NCI-H2107 treated with DMSO at 0.1 percent for 48 hours (cell line): ENCODE measurements at regions not wholly inside any gene's neighbourhood (a gene's known extent, or its start where the extent isn't known, plus 50 kb on each side); places are given as distances from the start of the nearest gene placed in this dataset.
"Not testable (repeated sequence)": the region's sequence is repeated elsewhere in the genome, so short reads cannot be mapped to it uniquely, and the experiment has no call there.

ENCODE experiments used
- DNase-seq: peaks from one replicate; lab custom pipeline; 2025; ENCODE audit not compliant: unreplicated experiment; lab: John Stamatoyannopoulos, UW

GRCh38 chr17:14451729-14452191, 150.9 kb downstream of the HS3ST3B1 start:
- DNase-seq: no peak

- no peak for DNase-seq
Measured at GRCh38 chr17:14448818-14449217, 147.9 kb downstream of the HS3ST3B1 start.

- no peak for DNase-seq
Measured at GRCh38 chr17:14446825-14447224, 145.9 kb downstream of the HS3ST3B1 start.

GRCh38 chr17:14444915-14445314, 144.0 kb downstream of the HS3ST3B1 start:
- no peak for DNase-seq

- no peak for DNase-seq
Measured at GRCh38 chr17:14442798-14443528, 142.1 kb downstream of the HS3ST3B1 start.

- no peak for DNase-seq
Measured at GRCh38 chr17:14437176-14437575, 136.3 kb downstream of the HS3ST3B1 start.

GRCh38 chr17:14436266-14436665, 135.4 kb downstream of the HS3ST3B1 start:
- no peak for DNase-seq

GRCh38 chr17:14434506-14434905, 133.6 kb downstream of the HS3ST3B1 start:
- no peak for DNase-seq

GRCh38 chr17:14432079-14432478, 131.2 kb downstream of the HS3ST3B1 start:
- no peak for DNase-seq

- DNase-seq: no peak
Measured at GRCh38 chr17:14429084-14429483, 128.2 kb downstream of the HS3ST3B1 start.

- DNase-seq: no peak
Measured at GRCh38 chr17:14428648-14429029, 127.8 kb downstream of the HS3ST3B1 start.

- no peak for DNase-seq
Measured at GRCh38 chr17:14427900-14428647, 127.2 kb downstream of the HS3ST3B1 start.

- not testable (repeated sequence) for DNase-seq
Measured at GRCh38 chr17:14423156-14423555, 122.3 kb downstream of the HS3ST3B1 start.

GRCh38 chr17:14417336-14417735, 116.5 kb downstream of the HS3ST3B1 start:
- no peak for DNase-seq

- DNase-seq: no peak
Measured at GRCh38 chr17:14409292-14409691, 108.4 kb downstream of the HS3ST3B1 start.

- DNase-seq: no peak
Measured at GRCh38 chr17:14407541-14407940, 106.7 kb downstream of the HS3ST3B1 start.

GRCh38 chr17:14405189-14405588, 104.3 kb downstream of the HS3ST3B1 start:
- no peak for DNase-seq
